Stomach smooth muscle (tissue), 2 donors: ENCODE measurements at regions not wholly inside any gene's neighbourhood (a gene's known extent, or its start where the extent isn't known, plus 50 kb on each side); places are given as distances from the start of the nearest gene placed in this dataset.
"Not testable (repeated sequence)": the region's sequence is repeated elsewhere in the genome, so short reads cannot be mapped to it uniquely, and the experiment has no call there.

Experiments used
- H3K27ac ChIP-seq: one replicate; pipeline ENCODE4 v1.7.0; 2013; ENCODE audit warnings: mild to moderate bottlenecking, low read length, inconsistent platforms
- H3K27me3 ChIP-seq, 2 donors: one replicate each; pipeline ENCODE4 v1.7.0; 2013; ENCODE audit warnings: low read length in 2 of 2; ENCODE audit not compliant: insufficient read depth in 2 of 2, control insufficient read depth in 1 of 2
- H3K36me3 ChIP-seq, 2 donors: one replicate each; pipeline ENCODE4 v1.7.0; 2013; ENCODE audit warnings: low read length in 2 of 2; ENCODE audit not compliant: control insufficient read depth in 2 of 2, insufficient read depth in 2 of 2
- H3K4me1 ChIP-seq: one replicate; pipeline ENCODE4 v1.7.0; 2013; ENCODE audit warnings: low read length; ENCODE audit not compliant: control insufficient read depth, insufficient read depth
- H3K4me3 ChIP-seq, 2 donors: one replicate each; pipeline ENCODE4 v1.7.0; 2013; ENCODE audit warnings: low read length in 2 of 2
- H3K9ac ChIP-seq, 2 donors: one replicate each; pipeline ENCODE4 v1.7.0; 2013; ENCODE audit warnings: low read length in 2 of 2, mild to moderate bottlenecking in 1 of 2
- H3K9me3 ChIP-seq, 2 donors: one replicate each; pipeline ENCODE4 v1.7.0; 2013; ENCODE audit warnings: low read length in 2 of 2; ENCODE audit not compliant: control insufficient read depth in 2 of 2
- donor health status: healthy.
- donor health status: Pancreatic carcinoma.

- H3K36me3 ChIP-seq: no peaks in the 10 kb centered on the region
- H3K27ac ChIP-seq: no peak overlapping the region
- no peak overlapping the region for H3K9ac ChIP-seq
- H3K4me3 ChIP-seq: no peak overlapping the region
- H3K27me3 ChIP-seq: no peaks in the 10 kb centered on the region
- H3K4me1 ChIP-seq: no peaks in the 10 kb centered on the region
- no peaks in the 10 kb centered on the region for H3K9me3 ChIP-seq
These were observed 173.9 kb downstream of the DUSP10 start for GRCh38 chr1:221567859-221568507.

DNA sequence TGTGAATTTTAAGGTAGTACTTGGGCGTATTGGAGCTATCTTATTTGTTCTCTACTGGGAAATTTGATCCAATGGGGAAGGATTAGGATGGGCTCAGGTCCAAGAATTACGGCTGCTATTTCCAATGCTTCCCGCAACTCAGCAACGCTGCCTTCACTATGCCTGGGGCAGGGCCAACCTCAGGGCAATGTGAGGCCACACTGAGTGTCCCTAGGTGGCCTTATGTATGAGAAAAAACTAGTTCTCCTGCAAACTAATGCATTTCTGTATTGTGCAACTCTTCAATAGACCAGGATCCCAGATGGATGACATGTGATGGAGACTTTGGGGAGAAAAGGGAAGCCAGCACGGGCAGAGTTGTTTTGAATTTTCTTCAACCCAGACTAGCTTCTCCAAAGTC lies 168.1 kb downstream of the DUSP10 start:
- Histone ChIP-seq H3K27me3 (no peaks in the 10 kb centered on the region), H3K9ac (no peak overlapping the region)

GRCh38 chr1:221574529-221574928 lies 167.4 kb downstream of the DUSP10 start:
- no peaks in the 10 kb centered on the region for H3K9me3 ChIP-seq
- no peak overlapping the region for H3K27ac ChIP-seq
- H3K36me3 ChIP-seq: no peaks in the 10 kb centered on the region

More for the DNA sequence above, 168.1 kb downstream of the DUSP10 start:
- Histone ChIP-seq H3K9me3 (no peaks in the 10 kb centered on the region), H3K27ac (no peak overlapping the region), H3K4me1 (no peaks in the 10 kb centered on the region), H3K4me3 (no peak overlapping the region), H3K36me3 (no peaks in the 10 kb centered on the region)

DNA sequence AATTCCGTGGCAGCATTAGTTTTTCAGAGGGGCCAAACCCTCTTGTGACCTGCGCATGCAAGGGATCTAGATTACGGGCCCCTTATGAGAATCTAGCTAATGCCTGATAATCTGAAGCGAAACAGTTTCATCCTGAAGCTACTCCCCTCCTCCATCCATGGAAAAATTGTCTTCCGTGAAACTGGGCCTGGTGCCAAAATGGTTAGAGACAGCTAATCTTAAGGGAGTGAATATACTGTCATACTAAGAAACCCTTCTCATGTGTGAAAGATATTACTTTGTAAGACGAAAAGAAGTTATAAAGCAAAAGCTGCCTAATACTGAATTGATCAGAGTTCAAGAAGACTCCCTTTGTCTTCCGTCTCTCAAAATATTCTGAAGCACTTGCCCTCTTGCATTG lies 166.3 kb downstream of the DUSP10 start:
- H3K4me1 ChIP-seq: no peaks in the 10 kb centered on the region
- H3K4me3 ChIP-seq: no peak overlapping the region
- no peaks in the 10 kb centered on the region for H3K27me3 ChIP-seq
- H3K36me3 ChIP-seq: no peaks in the 10 kb centered on the region
- no peak overlapping the region for H3K27ac ChIP-seq
- no peaks in the 10 kb centered on the region for H3K9me3 ChIP-seq
- H3K9ac ChIP-seq: no peak overlapping the region

More at GRCh38 chr1:221574529-221574928, 167.4 kb downstream of the DUSP10 start:
- no peak overlapping the region for H3K4me3 ChIP-seq
- no peaks in the 10 kb centered on the region for H3K4me1 ChIP-seq
- no peak overlapping the region for H3K9ac ChIP-seq
- H3K27me3 ChIP-seq: no peaks in the 10 kb centered on the region

DNA sequence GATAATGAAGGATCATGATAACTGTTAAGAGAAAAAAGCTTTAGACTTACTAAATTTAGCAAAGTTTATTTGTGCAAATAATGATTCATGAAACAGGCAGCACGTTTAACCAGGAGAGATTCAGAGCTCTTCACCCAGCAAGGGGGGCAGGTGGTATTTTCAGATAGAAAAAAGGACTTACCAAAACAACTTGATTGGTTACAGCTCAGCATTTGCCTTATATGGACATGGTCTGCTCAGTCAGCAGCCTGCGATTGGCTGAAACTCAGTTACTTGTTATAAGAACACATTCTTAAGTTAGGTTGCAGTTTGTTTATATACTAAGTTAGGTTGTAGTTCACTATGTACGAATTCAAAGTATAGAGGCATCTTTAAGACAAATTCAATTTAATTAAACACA lies 165.6 kb downstream of the DUSP10 start:
- Histone ChIP-seq H3K27ac (no peak overlapping the region), H3K9me3 (no peaks in the 10 kb centered on the region), H3K4me1 (no peaks in the 10 kb centered on the region), H3K4me3 (no peak overlapping the region), H3K9ac (no peak overlapping the region), H3K27me3 (no peaks in the 10 kb centered on the region), H3K36me3 (no peaks in the 10 kb centered on the region)

GRCh38 chr1:221583465-221583864 lies 158.4 kb downstream of the DUSP10 start:
- Histone ChIP-seq H3K4me1 (no peaks in the 10 kb centered on the region), H3K36me3 (no peaks in the 10 kb centered on the region), H3K9ac (no peak overlapping the region), H3K9me3 (no peaks in the 10 kb centered on the region), H3K27ac (no peak overlapping the region), H3K27me3 (no peaks in the 10 kb centered on the region), H3K4me3 (no peak overlapping the region)

GRCh38 chr1:221587013-221587412 lies 154.9 kb downstream of the DUSP10 start:
- not testable (repeated sequence) for H3K36me3 ChIP-seq, H3K9ac ChIP-seq, H3K27ac ChIP-seq, H3K27me3 ChIP-seq, H3K4me1 ChIP-seq, H3K9me3 ChIP-seq, H3K4me3 ChIP-seq

DNA sequence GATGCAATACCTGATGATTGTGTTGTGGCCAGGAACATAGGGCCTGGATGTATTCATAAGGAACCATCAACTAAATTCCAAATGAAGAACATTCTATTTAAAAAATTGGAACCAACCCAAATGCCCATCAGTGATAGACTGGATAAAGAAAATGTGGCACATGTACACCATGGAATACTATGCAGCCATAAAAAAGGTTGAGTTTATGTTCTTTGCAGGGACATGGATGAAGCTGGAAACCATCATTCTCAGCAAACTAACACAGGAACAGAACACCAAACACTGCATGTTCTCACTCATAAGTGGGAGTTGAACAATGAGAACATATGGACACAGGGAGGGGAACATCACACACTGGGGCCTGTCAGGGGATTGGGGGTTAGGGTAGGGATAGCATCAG lies 150.6 kb downstream of the DUSP10 start:
- not testable (repeated sequence) for H3K27ac ChIP-seq, H3K36me3 ChIP-seq, H3K4me1 ChIP-seq, H3K4me3 ChIP-seq, H3K9ac ChIP-seq, H3K9me3 ChIP-seq, H3K27me3 ChIP-seq

- Histone ChIP-seq H3K27me3 (no peaks in the 10 kb centered on the region), H3K4me1 (no peaks in the 10 kb centered on the region), H3K27ac (no peak overlapping the region), H3K4me3 (no peak overlapping the region), H3K36me3 (no peaks in the 10 kb centered on the region), H3K9me3 (no peaks in the 10 kb centered on the region), H3K9ac (no peak overlapping the region)
These were observed 147.3 kb downstream of the DUSP10 start for GRCh38 chr1:221594576-221594975.

DNA sequence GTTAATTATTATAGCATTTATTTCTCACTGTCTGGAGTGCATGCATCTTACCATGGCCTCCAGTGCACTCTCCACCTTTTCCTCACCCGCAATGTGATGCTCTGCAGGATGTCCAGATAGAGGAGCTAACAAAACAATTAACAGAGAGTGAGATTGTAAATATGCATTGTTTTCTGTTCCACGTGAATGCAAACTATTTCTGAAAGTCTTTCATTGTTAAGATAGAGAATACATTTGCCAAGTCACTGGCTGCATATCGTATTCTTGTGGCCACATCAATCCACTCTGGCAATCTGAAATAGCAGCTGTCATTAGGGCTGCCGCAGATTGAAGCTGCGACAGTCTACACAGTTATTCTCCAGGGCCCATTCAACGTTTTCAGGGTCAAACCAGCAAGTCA lies 143.8 kb downstream of the DUSP10 start:
- no peaks in the 10 kb centered on the region for H3K4me1 ChIP-seq
- H3K27me3 ChIP-seq: no peaks in the 10 kb centered on the region
- no peak overlapping the region for H3K9ac ChIP-seq
- H3K36me3 ChIP-seq: no peaks in the 10 kb centered on the region
- no peak overlapping the region for H3K4me3 ChIP-seq
- H3K9me3 ChIP-seq: no peaks in the 10 kb centered on the region
- no peak overlapping the region for H3K27ac ChIP-seq

DNA sequence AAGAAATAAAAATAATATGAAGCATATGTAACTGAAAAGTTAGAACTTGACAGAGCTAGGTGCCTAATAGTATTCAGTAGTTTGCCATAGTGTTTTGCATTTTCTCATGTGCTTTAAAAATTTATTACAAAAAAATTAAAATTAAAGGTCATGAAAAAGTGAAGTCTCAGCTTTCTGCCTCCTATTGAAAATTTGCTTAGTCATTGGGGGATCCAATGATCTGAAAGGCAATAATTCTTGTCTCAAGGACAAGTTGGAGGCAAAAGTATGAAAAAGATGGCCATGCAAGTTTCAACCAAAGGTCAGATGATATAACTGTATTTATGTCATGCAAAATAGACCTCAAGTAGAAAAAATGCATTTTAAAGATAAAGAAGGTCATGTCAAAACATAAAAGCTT lies 140.7 kb downstream of the DUSP10 start:
- Histone ChIP-seq H3K4me1 (no peaks in the 10 kb centered on the region), H3K4me3 (no peak overlapping the region), H3K9ac (no peak overlapping the region), H3K27ac (no peak overlapping the region), H3K27me3 (no peaks in the 10 kb centered on the region), H3K36me3 (no peaks in the 10 kb centered on the region), H3K9me3 (no peaks in the 10 kb centered on the region)
